ENCODE measurements at regions not wholly inside any gene's neighbourhood (a gene's known extent, or its start where the extent isn't known, plus 50 kb on each side); places are given as distances from the start of the nearest gene placed in this dataset.

DNA sequence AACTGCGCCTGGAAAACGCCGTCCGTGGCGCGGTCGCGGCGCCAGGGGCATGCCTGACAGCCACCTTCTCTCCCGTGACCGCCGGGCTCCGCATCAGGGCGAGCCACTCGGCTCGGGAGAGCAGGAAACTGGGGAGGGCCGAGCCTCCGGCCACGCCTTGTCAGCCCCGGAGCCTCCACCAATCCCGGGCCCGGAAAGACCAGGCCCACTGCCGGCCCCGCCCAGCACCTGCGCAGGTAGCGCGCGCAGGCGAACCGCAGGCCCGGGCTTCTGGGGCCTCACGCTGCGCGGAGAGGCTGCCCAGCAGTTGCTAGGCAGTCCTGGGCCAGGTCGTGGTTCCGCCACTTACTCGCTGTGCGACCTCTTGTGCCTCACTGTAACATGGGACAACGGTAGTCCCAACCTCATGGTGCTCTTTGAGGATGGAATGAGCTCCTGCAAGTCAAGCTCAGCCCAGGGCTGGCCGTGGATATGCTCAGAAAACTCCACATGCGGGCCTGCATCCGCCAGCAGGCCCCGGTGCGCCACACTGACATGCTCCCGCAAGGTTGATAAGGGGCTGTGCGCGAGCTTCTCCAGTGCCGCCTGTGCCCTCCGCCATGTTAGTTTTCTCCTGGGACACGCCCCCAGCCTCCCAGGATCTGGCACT, 97.1 kb downstream of the INHBB start:
- no peak for TF ChIP-seq EZH2phosphoT487 (IDR thresholded peaks at IDR 0.05; ENCODE audit: borderline replicate concordance, low read length)
- no peak for TF ChIP-seq EZH2 (IDR thresholded peaks at IDR 0.05; ENCODE audit: low read length, unreplicated experiment)
- TF ChIP-seq, protein P1, sequence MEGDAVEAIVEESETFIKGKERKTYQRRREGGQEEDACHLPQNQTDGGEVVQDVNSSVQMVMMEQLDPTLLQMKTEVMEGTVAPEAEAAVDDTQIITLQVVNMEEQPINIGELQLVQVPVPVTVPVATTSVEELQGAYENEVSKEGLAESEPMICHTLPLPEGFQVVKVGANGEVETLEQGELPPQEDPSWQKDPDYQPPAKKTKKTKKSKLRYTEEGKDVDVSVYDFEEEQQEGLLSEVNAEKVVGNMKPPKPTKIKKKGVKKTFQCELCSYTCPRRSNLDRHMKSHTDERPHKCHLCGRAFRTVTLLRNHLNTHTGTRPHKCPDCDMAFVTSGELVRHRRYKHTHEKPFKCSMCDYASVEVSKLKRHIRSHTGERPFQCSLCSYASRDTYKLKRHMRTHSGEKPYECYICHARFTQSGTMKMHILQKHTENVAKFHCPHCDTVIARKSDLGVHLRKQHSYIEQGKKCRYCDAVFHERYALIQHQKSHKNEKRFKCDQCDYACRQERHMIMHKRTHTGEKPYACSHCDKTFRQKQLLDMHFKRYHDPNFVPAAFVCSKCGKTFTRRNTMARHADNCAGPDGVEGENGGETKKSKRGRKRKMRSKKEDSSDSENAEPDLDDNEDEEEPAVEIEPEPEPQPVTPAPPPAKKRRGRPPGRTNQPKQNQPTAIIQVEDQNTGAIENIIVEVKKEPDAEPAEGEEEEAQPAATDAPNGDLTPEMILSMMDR (conservative IDR thresholded peaks at IDR 0.05; ENCODE audit: low read depth, low read length), result no peak
- Histone ChIP-seq H4K20me1 (ENCODE audit: low read length) (no peaks in the 10 kb centered on the region), H3K9me2 (replicated peaks; ENCODE audit: low read length) (no peaks in the 10 kb centered on the region), H3K4me3 (ENCODE audit: low read length) (peak overlapping the region; percentile 72), H3K9me3 (ENCODE audit: low read length) (no peaks in the 10 kb centered on the region), H2AFZ (ENCODE audit: low read length) (peak overlapping the region; percentile 64), H3K4me1 (ENCODE audit: insufficient read depth, low read length) (peaks cover 18% of the 10 kb centered on the region), H3F3A (ENCODE audit: low read length, unreplicated experiment) (no peaks in the 10 kb centered on the region), H3K4me2 (ENCODE audit: low read length) (peak overlapping the region; percentile 93), H3K36me3 (ENCODE audit: low read depth, low read length) (no peaks in the 10 kb centered on the region), H3K9ac (ENCODE audit: low read length) (peak overlapping the region; percentile 45), H3K79me2 (ENCODE audit: low read length) (no peaks in the 10 kb centered on the region), H3K27ac (ENCODE audit: low read length) (peak overlapping the region; percentile 27), H3K27me3 (ENCODE audit: low read length) (no peaks in the 10 kb centered on the region)
- CTCF ChIA-PET, result no interaction called here
- peak; percentile 95 for ATAC-seq
- POLR2A ChIA-PET (ENCODE audit: unreplicated experiment), result no interaction called here
- intact Hi-C loops (cut with micrococcal nuclease), result loop anchor here (1.0 to 2.0 kb wide), 3 partner anchors 30 to 238 kb away; no protein-coding TSS in a partner anchor
- no TSS peak for BruUV-seq (replicated peaks)
- DNase-seq, result peak; percentile 91

DNA sequence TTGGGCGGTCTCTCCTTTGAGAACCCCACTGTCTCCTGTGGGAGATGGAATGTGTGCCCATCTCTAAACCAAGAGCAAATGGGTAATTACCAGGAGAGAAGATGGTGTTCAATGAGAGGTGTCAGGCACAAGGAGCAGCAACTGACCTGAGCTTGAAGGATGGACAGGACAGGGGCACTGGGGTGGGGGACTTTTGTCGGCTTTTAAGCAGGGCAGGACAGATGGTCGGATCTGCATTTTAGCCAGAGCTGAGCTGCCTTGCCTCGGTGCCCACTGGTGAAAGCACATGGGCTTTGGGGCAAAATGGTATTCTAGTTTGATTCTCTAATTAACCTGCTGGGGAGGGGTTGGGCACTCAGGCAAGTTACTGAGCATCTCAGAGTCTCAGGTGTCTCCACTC, 98.0 kb downstream of the INHBB start:
- ATAC-seq, result no peak
- H3K9ac ChIP-seq (ENCODE audit: low read length), result no peak overlapping the region
- H3K27ac ChIP-seq (ENCODE audit: low read length), result no peak overlapping the region
- ChIA-PET POLR2A (ENCODE audit: unreplicated experiment) (no interaction called here), CTCF (no interaction called here)
- no peak overlapping the region for H3K4me2 ChIP-seq (ENCODE audit: low read length)
- no peaks in the 10 kb centered on the region for H3K36me3 ChIP-seq (ENCODE audit: low read depth, low read length)
- H3K79me2 ChIP-seq (ENCODE audit: low read length), result no peaks in the 10 kb centered on the region
- TF ChIP-seq, protein P1 (conservative IDR thresholded peaks at IDR 0.05; ENCODE audit: low read depth, low read length), result no peak
- TF ChIP-seq EZH2 (IDR thresholded peaks at IDR 0.05; ENCODE audit: low read length, unreplicated experiment) (no peak), EZH2phosphoT487 (IDR thresholded peaks at IDR 0.05; ENCODE audit: borderline replicate concordance, low read length) (no peak)
- no peaks in the 10 kb centered on the region for H3K9me2 ChIP-seq (replicated peaks; ENCODE audit: low read length)
- no peaks in the 10 kb centered on the region for H3K9me3 ChIP-seq (ENCODE audit: low read length)
- no peaks in the 10 kb centered on the region for H3K27me3 ChIP-seq (ENCODE audit: low read length)
- intact Hi-C loops (cut with micrococcal nuclease), result loop anchor here (2.0 kb wide), 2 partner anchors 29 to 237 kb away; no protein-coding TSS in a partner anchor
- no peaks in the 10 kb centered on the region for H3F3A ChIP-seq (ENCODE audit: low read length, unreplicated experiment)
- H2AFZ ChIP-seq (ENCODE audit: low read length), result no peak overlapping the region
- BruUV-seq (replicated peaks), result no TSS peak
- peaks cover 18% of the 10 kb centered on the region for H3K4me1 ChIP-seq (ENCODE audit: insufficient read depth, low read length)
- no peak for DNase-seq
- H3K4me3 ChIP-seq (ENCODE audit: low read length), result no peak overlapping the region
- H4K20me1 ChIP-seq (ENCODE audit: low read length), result no peaks in the 10 kb centered on the region

DNA sequence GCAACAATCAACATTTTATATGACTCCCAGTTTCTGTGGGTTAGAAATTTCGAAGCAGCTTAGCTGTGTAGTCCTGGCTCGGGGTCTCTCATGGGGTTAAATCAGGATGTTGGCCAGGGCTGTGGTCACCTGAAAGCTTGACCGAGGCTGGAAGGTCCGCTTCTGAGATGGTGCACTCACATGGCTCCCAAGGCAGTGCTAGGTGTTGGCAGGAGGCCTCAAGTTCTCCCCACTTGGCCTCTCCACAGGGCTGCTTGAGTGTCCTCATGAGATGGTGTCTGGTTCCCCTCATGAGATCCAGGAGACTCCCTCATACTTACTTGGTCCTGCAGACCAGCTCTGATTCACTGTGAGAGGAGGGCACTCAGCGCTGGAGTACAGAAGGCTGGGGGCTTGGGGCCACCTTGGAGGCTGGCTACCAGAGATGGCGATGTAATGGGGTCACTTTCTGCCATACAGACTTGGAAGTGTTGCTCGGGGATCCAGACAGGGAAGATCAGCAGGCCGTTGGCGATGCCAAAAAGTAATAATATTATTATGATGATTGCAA, 98.8 kb downstream of the INHBB start:
- Histone ChIP-seq H3K9ac (ENCODE audit: low read length) (no peak overlapping the region), H3K9me3 (ENCODE audit: low read length) (no peaks in the 10 kb centered on the region), H3K27me3 (ENCODE audit: low read length) (no peaks in the 10 kb centered on the region), H3K79me2 (ENCODE audit: low read length) (no peaks in the 10 kb centered on the region), H3K4me1 (ENCODE audit: insufficient read depth, low read length) (peaks cover 18% of the 10 kb centered on the region), H3K36me3 (ENCODE audit: low read depth, low read length) (no peaks in the 10 kb centered on the region), H4K20me1 (ENCODE audit: low read length) (no peaks in the 10 kb centered on the region), H3K4me2 (ENCODE audit: low read length) (no peak overlapping the region), H2AFZ (ENCODE audit: low read length) (no peak overlapping the region), H3K9me2 (replicated peaks; ENCODE audit: low read length) (no peaks in the 10 kb centered on the region), H3K27ac (ENCODE audit: low read length) (no peak overlapping the region), H3F3A (ENCODE audit: low read length, unreplicated experiment) (no peaks in the 10 kb centered on the region), H3K4me3 (ENCODE audit: low read length) (no peak overlapping the region)
- POLR2A ChIA-PET (ENCODE audit: unreplicated experiment), result no interaction called here
- TF ChIP-seq EZH2 (IDR thresholded peaks at IDR 0.05; ENCODE audit: low read length, unreplicated experiment), result no peak
- TF ChIP-seq EZH2phosphoT487 (IDR thresholded peaks at IDR 0.05; ENCODE audit: borderline replicate concordance, low read length), result no peak
- TF ChIP-seq, protein P1 (conservative IDR thresholded peaks at IDR 0.05; ENCODE audit: low read depth, low read length), result no peak
- CTCF ChIA-PET, result no interaction called here
- no TSS peak for BruUV-seq (replicated peaks)
- ATAC-seq (no peak), DNase-seq (no peak)
- intact Hi-C loops (cut with micrococcal nuclease), result no loop called here

Measured in PC-3 (cell line).